ENCODE measurements at regions not wholly inside any gene's neighbourhood (a gene's known extent, or its start where the extent isn't known, plus 50 kb on each side); places are given as distances from the start of the nearest gene placed in this dataset.

DNA sequence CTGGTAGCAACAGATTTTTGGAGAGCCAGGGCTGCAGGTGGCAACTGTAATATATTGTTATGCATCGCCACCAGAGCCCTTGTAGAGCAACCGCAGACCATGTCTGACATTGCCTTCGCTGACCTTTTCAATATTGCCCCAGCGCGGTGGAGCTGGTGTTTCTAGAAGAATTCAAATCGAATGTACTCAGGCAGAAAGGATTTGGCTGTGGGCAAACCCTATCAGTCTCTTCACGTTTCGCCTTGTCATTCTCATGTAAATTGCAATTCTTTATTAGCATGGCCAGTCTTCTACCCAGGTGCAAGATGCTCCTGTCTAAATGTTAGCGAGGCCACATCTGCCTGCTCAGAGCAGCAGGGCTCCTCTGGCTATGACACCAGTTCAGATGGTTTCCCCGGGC is 490.2 kb upstream of the AUTS2 start:
- TF ChIP-seq, protein P1, sequence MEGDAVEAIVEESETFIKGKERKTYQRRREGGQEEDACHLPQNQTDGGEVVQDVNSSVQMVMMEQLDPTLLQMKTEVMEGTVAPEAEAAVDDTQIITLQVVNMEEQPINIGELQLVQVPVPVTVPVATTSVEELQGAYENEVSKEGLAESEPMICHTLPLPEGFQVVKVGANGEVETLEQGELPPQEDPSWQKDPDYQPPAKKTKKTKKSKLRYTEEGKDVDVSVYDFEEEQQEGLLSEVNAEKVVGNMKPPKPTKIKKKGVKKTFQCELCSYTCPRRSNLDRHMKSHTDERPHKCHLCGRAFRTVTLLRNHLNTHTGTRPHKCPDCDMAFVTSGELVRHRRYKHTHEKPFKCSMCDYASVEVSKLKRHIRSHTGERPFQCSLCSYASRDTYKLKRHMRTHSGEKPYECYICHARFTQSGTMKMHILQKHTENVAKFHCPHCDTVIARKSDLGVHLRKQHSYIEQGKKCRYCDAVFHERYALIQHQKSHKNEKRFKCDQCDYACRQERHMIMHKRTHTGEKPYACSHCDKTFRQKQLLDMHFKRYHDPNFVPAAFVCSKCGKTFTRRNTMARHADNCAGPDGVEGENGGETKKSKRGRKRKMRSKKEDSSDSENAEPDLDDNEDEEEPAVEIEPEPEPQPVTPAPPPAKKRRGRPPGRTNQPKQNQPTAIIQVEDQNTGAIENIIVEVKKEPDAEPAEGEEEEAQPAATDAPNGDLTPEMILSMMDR (IDR thresholded peaks at IDR 0.05; ENCODE audit: low read depth, low read length, poor library complexity, severe bottlenecking) = no peak
- TF ChIP-seq EZH2phosphoT487 (IDR thresholded peaks at IDR 0.05; ENCODE audit: borderline replicate concordance, low read length) = no peak
- Histone ChIP-seq H3K9me3 (ENCODE audit: control insufficient read depth, insufficient read depth, low read length) (no peaks in the 10 kb centered on the region), H3K79me2 (ENCODE audit: control insufficient read depth, low read length) (no peaks in the 10 kb centered on the region)

DNA sequence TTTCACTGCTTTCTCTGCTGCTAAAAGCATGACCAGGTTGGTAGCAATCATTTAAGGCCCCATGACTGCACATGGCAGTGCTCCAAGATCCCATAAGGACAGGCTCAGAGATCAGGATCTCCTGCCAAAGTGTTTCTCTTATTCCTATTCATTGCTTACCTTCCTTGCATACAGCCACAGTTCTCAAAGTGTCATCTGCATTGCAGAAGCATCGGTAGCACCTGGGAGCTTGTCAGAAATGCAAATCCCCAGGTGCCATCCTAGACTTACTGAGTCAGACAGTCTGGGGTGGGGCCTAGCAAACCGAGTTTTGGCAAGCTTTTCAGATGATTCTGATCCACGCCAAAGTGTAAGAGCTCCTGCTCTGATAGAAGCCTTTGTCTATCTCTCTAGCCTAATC is 489.0 kb upstream of the AUTS2 start:
- Histone ChIP-seq H3K4me1 (ENCODE audit: control insufficient read depth, low read length) (no peaks in the 10 kb centered on the region), H3K9me3 (ENCODE audit: control insufficient read depth, insufficient read depth, low read length) (no peaks in the 10 kb centered on the region), H3K4me3 (ENCODE audit: low read length) (no peak overlapping the region), H3K27ac (ENCODE audit: low read depth, low read length) (no peak overlapping the region), H3K79me2 (ENCODE audit: control insufficient read depth, low read length) (no peaks in the 10 kb centered on the region), H3K4me2 (ENCODE audit: low read length) (no peak overlapping the region), H3K27me3 (ENCODE audit: control insufficient read depth, low read length) (peaks cover 4% of the 10 kb centered on the region; the same call in 1 of the 2 replicates), H3F3A (ENCODE audit: control insufficient read depth, insufficient read depth) (no peaks in the 10 kb centered on the region), H4K20me1 (ENCODE audit: control insufficient read depth, insufficient read depth, low read depth, low read length) (no peaks in the 10 kb centered on the region), H3K36me3 (ENCODE audit: control insufficient read depth, low read length) (no peaks in the 10 kb centered on the region), H3K9me2 (replicated peaks; ENCODE audit: control insufficient read depth, low read length) (no peaks in the 10 kb centered on the region; the same call in 1 of the 2 replicates)
- no peak for TF ChIP-seq EZH2phosphoT487 (IDR thresholded peaks at IDR 0.05; ENCODE audit: borderline replicate concordance, low read length)
- TF ChIP-seq, protein P1 (IDR thresholded peaks at IDR 0.05; ENCODE audit: low read depth, low read length, poor library complexity, severe bottlenecking) = no peak

More for the DNA sequence above, 490.2 kb upstream of the AUTS2 start:
- Histone ChIP-seq H3K27ac (ENCODE audit: low read depth, low read length) (no peak overlapping the region), H3K4me3 (ENCODE audit: low read length) (no peak overlapping the region), H3K4me1 (ENCODE audit: control insufficient read depth, low read length) (no peaks in the 10 kb centered on the region), H3K9me2 (replicated peaks; ENCODE audit: control insufficient read depth, low read length) (no peaks in the 10 kb centered on the region), H3K36me3 (ENCODE audit: control insufficient read depth, low read length) (no peaks in the 10 kb centered on the region), H3K4me2 (ENCODE audit: low read length) (no peak overlapping the region), H4K20me1 (ENCODE audit: control insufficient read depth, insufficient read depth, low read depth, low read length) (no peaks in the 10 kb centered on the region), H3K27me3 (ENCODE audit: control insufficient read depth, low read length) (no peaks in the 10 kb centered on the region; the same call in 1 of the 2 replicates), H3F3A (ENCODE audit: control insufficient read depth, insufficient read depth) (no peaks in the 10 kb centered on the region)

DNA sequence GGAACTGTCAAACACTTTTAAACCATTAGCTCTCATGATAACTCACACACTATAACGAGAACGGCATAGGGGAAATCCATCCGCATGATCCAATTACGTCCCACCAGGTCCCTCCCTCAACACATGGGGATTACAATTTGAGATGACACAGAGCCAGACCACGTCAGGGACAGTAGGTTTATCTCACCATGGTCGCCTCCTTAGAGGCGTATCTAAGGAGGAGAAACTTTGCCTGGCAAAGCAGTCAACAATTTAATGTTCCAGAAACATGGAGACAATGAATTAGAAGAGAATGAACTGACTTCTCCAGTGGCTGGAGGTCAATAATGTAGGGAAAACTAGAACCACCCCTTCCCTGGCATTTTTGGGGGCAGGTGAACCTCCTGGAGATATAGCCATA is 488.4 kb upstream of the AUTS2 start:
- Histone ChIP-seq H3K27ac (ENCODE audit: low read depth, low read length) (no peak overlapping the region), H3K9me2 (replicated peaks; ENCODE audit: control insufficient read depth, low read length) (no peaks in the 10 kb centered on the region; the same call in 1 of the 2 replicates), H3K27me3 (ENCODE audit: control insufficient read depth, low read length) (peaks cover 4% of the 10 kb centered on the region; the same call in 1 of the 2 replicates), H3K4me1 (ENCODE audit: control insufficient read depth, low read length) (no peaks in the 10 kb centered on the region), H3K4me2 (ENCODE audit: low read length) (no peak overlapping the region), H3K36me3 (ENCODE audit: control insufficient read depth, low read length) (no peaks in the 10 kb centered on the region), H3K9me3 (ENCODE audit: control insufficient read depth, insufficient read depth, low read length) (no peaks in the 10 kb centered on the region), H4K20me1 (ENCODE audit: control insufficient read depth, insufficient read depth, low read depth, low read length) (no peaks in the 10 kb centered on the region), H3K79me2 (ENCODE audit: control insufficient read depth, low read length) (no peaks in the 10 kb centered on the region), H3F3A (ENCODE audit: control insufficient read depth, insufficient read depth) (no peaks in the 10 kb centered on the region), H3K4me3 (ENCODE audit: low read length) (no peak overlapping the region)
- TF ChIP-seq, protein P1 (IDR thresholded peaks at IDR 0.05; ENCODE audit: low read depth, low read length, poor library complexity, severe bottlenecking) = no peak
- no peak for TF ChIP-seq EZH2phosphoT487 (IDR thresholded peaks at IDR 0.05; ENCODE audit: borderline replicate concordance, low read length)

Measured in DOHH2 (cell line).